CD4-positive, alpha-beta T cell (primary cell): ENCODE measurements at regions not wholly inside any gene's neighbourhood (a gene's known extent, or its start where the extent isn't known, plus 50 kb on each side); places are given as distances from the start of the nearest gene placed in this dataset.

ENCODE experiments used
- ATAC-seq: fragments of 200-7000 bp; cut with Tn5 transposase; one replicate; pipeline ENCODE4 v1.10.0; 2022; ENCODE audit warnings: mild to moderate bottlenecking; ENCODE audit not compliant: poor library complexity
- CTCF ChIA-PET: fragments of 350-600 bp; sonication (Branson Sonifier 250); formaldehyde crosslinking; loops from one replicate; lab custom pipeline; 2021; ENCODE audit warnings: antibody characterized with exemption, inconsistent platforms; lab: Charles Lee
- POLR2A ChIA-PET: fragments of 350-600 bp; sonication (Branson Sonifier 250); formaldehyde crosslinking; loops from one replicate; lab custom pipeline; 2021; ENCODE audit warnings: antibody characterized with exemption, inconsistent platforms; lab: Charles Lee
- DNase-seq, 14 experiments: peaks; one replicate each; pipeline ENCODE4 v3.0.0-alpha.2; 2013 to 2020; ENCODE audit warnings: mixed read lengths in 2 of 14
- H3K27ac ChIP-seq, 2 donors: one replicate each; pipeline versions ENCODE4 v1.5.1 to v1.7.0; 2013; ENCODE audit warnings: low read length in 2 of 2, low read depth in 1 of 2, mild to moderate bottlenecking in 1 of 2
- H3K27me3 ChIP-seq, 2 experiments: 1 replicate in 1 of 2; 2 replicates in 1 of 2; pipeline versions ENCODE4 v1.6.1 to v1.7.0; 2013; ENCODE audit warnings: low read length in 2 of 2, control low read depth in 1 of 2, mild to moderate bottlenecking in 1 of 2, moderate library complexity in 1 of 2; ENCODE audit not compliant: insufficient read depth in 2 of 2, control insufficient read depth in 1 of 2
- H3K36me3 ChIP-seq: one replicate; pipeline ENCODE4 v1.6.1; 2013; ENCODE audit warnings: low read length, control low read depth; ENCODE audit not compliant: insufficient read depth
- H3K4me1 ChIP-seq: one replicate; pipeline ENCODE4 v1.6.1; 2013; ENCODE audit warnings: low read length, control low read depth; ENCODE audit not compliant: insufficient read depth
- H3K4me3 ChIP-seq: one replicate; pipeline ENCODE4 v1.5.1; 2013; ENCODE audit warnings: mild to moderate bottlenecking, low read length, moderate library complexity
- H3K9me3 ChIP-seq, 2 experiments: 1 replicate in 1 of 2; 2 replicates in 1 of 2; pipeline versions ENCODE4 v1.6.1 to v1.7.0; 2013; ENCODE audit warnings: low read length in 2 of 2, mild to moderate bottlenecking in 2 of 2, control low read depth in 1 of 2, moderate library complexity in 1 of 2; ENCODE audit not compliant: control insufficient read depth in 1 of 2, insufficient read depth in 1 of 2
- H3K27ac Mint-ChIP-seq: one replicate; pipeline ENCODE4 v1.8.0; 2020; ENCODE audit warnings: mixed read lengths
- H3K27me3 Mint-ChIP-seq: one replicate; pipeline ENCODE4 v1.8.0; 2021; ENCODE audit warnings: mixed read lengths
- H3K36me3 Mint-ChIP-seq: one replicate; pipeline ENCODE4 v1.8.0; 2021; ENCODE audit warnings: low read depth, mixed read lengths
- H3K4me1 Mint-ChIP-seq: one replicate; pipeline ENCODE4 v1.8.0; 2021; ENCODE audit warnings: low read depth, mixed read lengths
- H3K4me3 Mint-ChIP-seq: one replicate; pipeline ENCODE4 v1.8.0; 2020; ENCODE audit warnings: mild to moderate bottlenecking, mixed read lengths
- H3K9me3 Mint-ChIP-seq: one replicate; pipeline ENCODE4 v1.8.0; 2020; ENCODE audit warnings: mixed read lengths
- CTCF ChIP-seq: fragments of 200-600 bp; IDR thresholded peaks from one replicate; pipeline ENCODE4 v1.8.0; 2022; ENCODE audit warnings: antibody characterized with exemption, mild to moderate bottlenecking
- intact Hi-C, 2 experiments: fragments of 100-400 bp; cut with DNase I in 1 of 2; cut with micrococcal nuclease in 1 of 2; formaldehyde crosslinking; loops; one replicate each; pipeline versions ENCODE4 v1.15.1 to v1.9.0; 2023 to 2025; cut with DNase I, micrococcal nuclease

- no peaks in the 10 kb centered on the region for H3K27me3 ChIP-seq
- H3K27ac ChIP-seq, result no peak overlapping the region
- no peak overlapping the region for H3K4me3 Mint-ChIP-seq
- no peaks in the 10 kb centered on the region for H3K9me3 ChIP-seq
- DNase-seq, result no peak
- H3K4me1 ChIP-seq, result no peaks in the 10 kb centered on the region
- ChIA-PET POLR2A (no interaction called here), CTCF (interaction anchor here (1.1 kb wide), 1 partner anchor 703 kb away, joined by 3 read pairs; no protein-coding TSS in a partner anchor)
- H3K4me1 Mint-ChIP-seq, result no peaks in the 10 kb centered on the region
- H3K9me3 Mint-ChIP-seq, result no peaks in the 10 kb centered on the region
- no peaks in the 10 kb centered on the region for H3K36me3 Mint-ChIP-seq
- no peaks in the 10 kb centered on the region for H3K36me3 ChIP-seq
- no peak overlapping the region for H3K4me3 ChIP-seq
- no peak for ATAC-seq
- peaks cover 8% of the 10 kb centered on the region for H3K27me3 Mint-ChIP-seq
- no peak for TF ChIP-seq CTCF
- intact Hi-C loops, result no loop called here
- H3K27ac Mint-ChIP-seq, result no peak overlapping the region
These were observed 92.6 kb upstream of the NEK7 start for GRCh38 chr1:198064181-198064580.

GRCh38 chr1:198068285-198068684 is 88.5 kb upstream of the NEK7 start:
- H3K4me3 Mint-ChIP-seq, result no peak overlapping the region
- POLR2A ChIA-PET, result no interaction called here
- Histone ChIP-seq H3K27ac (no peak overlapping the region), H3K9me3 (no peaks in the 10 kb centered on the region), H3K36me3 (no peaks in the 10 kb centered on the region), H3K27me3 (no peaks in the 10 kb centered on the region), H3K4me1 (no peaks in the 10 kb centered on the region), H3K4me3 (no peak overlapping the region)
- H3K27ac Mint-ChIP-seq, result no peak overlapping the region
- no peak for TF ChIP-seq CTCF
- CTCF ChIA-PET, result no interaction called here
- peaks cover 9% of the 10 kb centered on the region for H3K27me3 Mint-ChIP-seq
- H3K9me3 Mint-ChIP-seq, result no peaks in the 10 kb centered on the region
- ATAC-seq (no peak), DNase-seq (no peak)
- H3K36me3 Mint-ChIP-seq, result no peaks in the 10 kb centered on the region
- no peaks in the 10 kb centered on the region for H3K4me1 Mint-ChIP-seq
- intact Hi-C loops, result no loop called here

- Mint-ChIP-seq H3K36me3 (no peaks in the 10 kb centered on the region), H3K27ac (no peak overlapping the region)
These were observed 84.6 kb upstream of the NEK7 start for GRCh38 chr1:198072177-198072576.

More at GRCh38 chr1:198072177-198072576, 84.6 kb upstream of the NEK7 start:
- H3K27me3 ChIP-seq, result peaks cover 0 to 5% of the 10 kb centered on the region in 2 experiments
- CTCF ChIA-PET, result no interaction called here
- Mint-ChIP-seq H3K9me3 (no peaks in the 10 kb centered on the region), H3K4me3 (no peak overlapping the region), H3K4me1 (no peaks in the 10 kb centered on the region), H3K27me3 (peaks cover 16% of the 10 kb centered on the region)
- no peaks in the 10 kb centered on the region for H3K9me3 ChIP-seq
- no peaks in the 10 kb centered on the region for H3K36me3 ChIP-seq
- no peaks in the 10 kb centered on the region for H3K4me1 ChIP-seq
- H3K27ac ChIP-seq, result no peak overlapping the region
- POLR2A ChIA-PET, result no interaction called here
- intact Hi-C loops, result no loop called here
- H3K4me3 ChIP-seq, result no peak overlapping the region
- DNase-seq, result no peak
- ATAC-seq, result no peak
- no peak for TF ChIP-seq CTCF
